ENCODE measurements at regions not wholly inside any gene's neighbourhood (a gene's known extent, or its start where the extent isn't known, plus 50 kb on each side); places are given as distances from the start of the nearest gene placed in this dataset.

- DNase-seq: no peak
- TF ChIP-seq GATA1 (IDR thresholded peaks at IDR 0.05; ENCODE audit: low read depth, low read length) (no peak), POLR2A (IDR thresholded peaks at IDR 0.05; ENCODE audit: low read length) (no peak)
These were observed 106.5 kb downstream of the MAFB start for GRCh38 chr20:40582531-40582930.

- DNase-seq: no peak
- no peak for TF ChIP-seq GATA1 (IDR thresholded peaks at IDR 0.05; ENCODE audit: low read depth, low read length)
- TF ChIP-seq POLR2A (IDR thresholded peaks at IDR 0.05; ENCODE audit: low read length): no peak
These were observed 109.3 kb downstream of the MAFB start for GRCh38 chr20:40579701-40580100.

- TF ChIP-seq GATA1 (IDR thresholded peaks at IDR 0.05; ENCODE audit: low read depth, low read length): no peak
- no peak for TF ChIP-seq POLR2A (IDR thresholded peaks at IDR 0.05; ENCODE audit: low read length)
- DNase-seq: no peak
These were observed 110.1 kb downstream of the MAFB start for GRCh38 chr20:40578961-40579360.

- DNase-seq: no peak
- TF ChIP-seq GATA1 (IDR thresholded peaks at IDR 0.05; ENCODE audit: low read depth, low read length): no peak
- TF ChIP-seq POLR2A (IDR thresholded peaks at IDR 0.05; ENCODE audit: low read length): no peak
These were observed 113.2 kb downstream of the MAFB start for GRCh38 chr20:40575851-40576250.

- no peak for TF ChIP-seq GATA1 (IDR thresholded peaks at IDR 0.05; ENCODE audit: low read depth, low read length)
- TF ChIP-seq POLR2A (IDR thresholded peaks at IDR 0.05; ENCODE audit: low read length): no peak
- no peak for DNase-seq
These were observed 116.8 kb downstream of the MAFB start for GRCh38 chr20:40572251-40572650.

- DNase-seq: no peak
- TF ChIP-seq POLR2A (IDR thresholded peaks at IDR 0.05; ENCODE audit: low read length) (no peak), GATA1 (IDR thresholded peaks at IDR 0.05; ENCODE audit: low read depth, low read length) (no peak)
These were observed 117.4 kb downstream of the MAFB start for GRCh38 chr20:40571639-40572038.

GRCh38 chr20:40568200-40568599, 120.8 kb downstream of the MAFB start:
- TF ChIP-seq POLR2A (IDR thresholded peaks at IDR 0.05; ENCODE audit: low read length) (no peak), GATA1 (IDR thresholded peaks at IDR 0.05; ENCODE audit: low read depth, low read length) (no peak)
- DNase-seq: no peak

- no peak for DNase-seq
These were observed 123.4 kb downstream of the MAFB start for GRCh38 chr20:40565682-40566040.

GRCh38 chr20:40565001-40565681, 123.9 kb downstream of the MAFB start:
- DNase-seq: no peak
- TF ChIP-seq POLR2A (IDR thresholded peaks at IDR 0.05; ENCODE audit: low read length): no peak
- no peak for TF ChIP-seq GATA1 (IDR thresholded peaks at IDR 0.05; ENCODE audit: low read depth, low read length)

More at GRCh38 chr20:40565682-40566040, 123.4 kb downstream of the MAFB start:
- TF ChIP-seq POLR2A (IDR thresholded peaks at IDR 0.05; ENCODE audit: low read length) (no peak), GATA1 (IDR thresholded peaks at IDR 0.05; ENCODE audit: low read depth, low read length) (no peak)

- peak in 1 of 2 experiments; percentile 18 for DNase-seq
These were observed 125.6 kb downstream of the MAFB start for GRCh38 chr20:40563296-40563950.

GRCh38 chr20:40562031-40562430, 127.0 kb downstream of the MAFB start:
- no peak for DNase-seq

More at GRCh38 chr20:40563296-40563950, 125.6 kb downstream of the MAFB start:
- TF ChIP-seq GATA1 (IDR thresholded peaks at IDR 0.05; ENCODE audit: low read depth, low read length): no peak
- no peak for TF ChIP-seq POLR2A (IDR thresholded peaks at IDR 0.05; ENCODE audit: low read length)

GRCh38 chr20:40561187-40561586, 127.8 kb downstream of the MAFB start:
- no peak for TF ChIP-seq GATA1 (IDR thresholded peaks at IDR 0.05; ENCODE audit: low read depth, low read length)
- no peak for TF ChIP-seq POLR2A (IDR thresholded peaks at IDR 0.05; ENCODE audit: low read length)
- no peak for DNase-seq

More at GRCh38 chr20:40562031-40562430, 127.0 kb downstream of the MAFB start:
- TF ChIP-seq POLR2A (IDR thresholded peaks at IDR 0.05; ENCODE audit: low read length): no peak
- TF ChIP-seq GATA1 (IDR thresholded peaks at IDR 0.05; ENCODE audit: low read depth, low read length): no peak

GRCh38 chr20:40558212-40558611, 130.8 kb downstream of the MAFB start:
- TF ChIP-seq POLR2A (IDR thresholded peaks at IDR 0.05; ENCODE audit: low read length): no peak
- DNase-seq: no peak

GRCh38 chr20:40551125-40551530, 137.9 kb downstream of the MAFB start:
- DNase-seq: no peak
- no peak for TF ChIP-seq POLR2A (IDR thresholded peaks at IDR 0.05; ENCODE audit: low read length)
- no peak for TF ChIP-seq GATA1 (IDR thresholded peaks at IDR 0.05; ENCODE audit: low read depth, low read length)

GRCh38 chr20:40547483-40548091, 141.4 kb downstream of the MAFB start:
- no peak for TF ChIP-seq POLR2A (IDR thresholded peaks at IDR 0.05; ENCODE audit: low read length)
- TF ChIP-seq GATA1 (IDR thresholded peaks at IDR 0.05; ENCODE audit: low read depth, low read length): no peak
- no peak for DNase-seq
